ENCODE measurements at regions not wholly inside any gene's neighbourhood (a gene's known extent, or its start where the extent isn't known, plus 50 kb on each side); places are given as distances from the start of the nearest gene placed in this dataset.
"Not testable (repeated sequence)": the region's sequence is repeated elsewhere in the genome, so short reads cannot be mapped to it uniquely, and the experiment has no call there.

GRCh38 chr9:107592424-107592823 is 102.9 kb upstream of the KLF4 start:
- no peak overlapping the region for H3K27ac Mint-ChIP-seq
- no peaks in the 10 kb centered on the region for H3K4me1 Mint-ChIP-seq (ENCODE audit: low read depth)
- H3K4me3 Mint-ChIP-seq, result no peak overlapping the region
- H3K27me3 Mint-ChIP-seq, result no peaks in the 10 kb centered on the region
- DNase-seq, result no peak
- H3K36me3 Mint-ChIP-seq, result no peaks in the 10 kb centered on the region
- POLR2A ChIA-PET, result no interaction called here
- intact Hi-C loops (cut with micrococcal nuclease), result no loop called here
- CTCF ChIA-PET, result no interaction called here
- H3K9me3 Mint-ChIP-seq, result no peaks in the 10 kb centered on the region

- CTCF ChIA-PET, result no interaction called here
- no peak overlapping the region for H3K27ac Mint-ChIP-seq
- no peaks in the 10 kb centered on the region for H3K4me1 Mint-ChIP-seq (ENCODE audit: low read depth)
- no peaks in the 10 kb centered on the region for H3K9me3 Mint-ChIP-seq
- no peaks in the 10 kb centered on the region for H3K36me3 Mint-ChIP-seq
- H3K4me3 Mint-ChIP-seq, result no peak overlapping the region
- POLR2A ChIA-PET, result no interaction called here
- no peak for DNase-seq
- intact Hi-C loops (cut with micrococcal nuclease), result no loop called here
- peaks cover 3% of the 10 kb centered on the region for H3K27me3 Mint-ChIP-seq
These were observed 102.2 kb upstream of the KLF4 start for GRCh38 chr9:107591781-107592180.

- intact Hi-C loops (cut with micrococcal nuclease), result no loop called here
- H3K4me3 Mint-ChIP-seq, result no peak overlapping the region
- no peak for DNase-seq
- peaks cover 3% of the 10 kb centered on the region for H3K27me3 Mint-ChIP-seq
- no peaks in the 10 kb centered on the region for H3K9me3 Mint-ChIP-seq
- H3K4me1 Mint-ChIP-seq (ENCODE audit: low read depth), result no peaks in the 10 kb centered on the region
- ChIA-PET POLR2A (no interaction called here), CTCF (no interaction called here)
- no peaks in the 10 kb centered on the region for H3K36me3 Mint-ChIP-seq
- no peak overlapping the region for H3K27ac Mint-ChIP-seq
These were observed 98.8 kb upstream of the KLF4 start for GRCh38 chr9:107588393-107588792.

- Mint-ChIP-seq H3K9me3 (no peaks in the 10 kb centered on the region), H3K36me3 (no peaks in the 10 kb centered on the region), H3K4me3 (no peak overlapping the region), H3K27me3 (peaks cover 3% of the 10 kb centered on the region), H3K27ac (no peak overlapping the region), H3K4me1 (ENCODE audit: low read depth) (no peaks in the 10 kb centered on the region)
- DNase-seq, result no peak
- intact Hi-C loops (cut with micrococcal nuclease), result no loop called here
- POLR2A ChIA-PET, result no interaction called here
- CTCF ChIA-PET, result no interaction called here
These were observed 97.8 kb upstream of the KLF4 start for GRCh38 chr9:107587191-107587963.

- no peaks in the 10 kb centered on the region for H3K9me3 Mint-ChIP-seq
- no peak for DNase-seq
- H3K27ac Mint-ChIP-seq, result no peak overlapping the region
- ChIA-PET POLR2A (no interaction called here), CTCF (no interaction called here)
- intact Hi-C loops (cut with micrococcal nuclease), result no loop called here
- H3K36me3 Mint-ChIP-seq, result no peaks in the 10 kb centered on the region
- no peaks in the 10 kb centered on the region for H3K4me1 Mint-ChIP-seq (ENCODE audit: low read depth)
- H3K4me3 Mint-ChIP-seq, result no peak overlapping the region
- H3K27me3 Mint-ChIP-seq, result peaks cover 3% of the 10 kb centered on the region
These were observed 96.9 kb upstream of the KLF4 start for GRCh38 chr9:107586493-107586892.

- H3K4me3 Mint-ChIP-seq, result no peak overlapping the region
- H3K27ac Mint-ChIP-seq, result no peak overlapping the region
- no peak for DNase-seq
- CTCF ChIA-PET, result no interaction called here
- no peaks in the 10 kb centered on the region for H3K9me3 Mint-ChIP-seq
- H3K36me3 Mint-ChIP-seq, result no peaks in the 10 kb centered on the region
- no peaks in the 10 kb centered on the region for H3K4me1 Mint-ChIP-seq (ENCODE audit: low read depth)
- H3K27me3 Mint-ChIP-seq, result peaks cover 3% of the 10 kb centered on the region
- intact Hi-C loops (cut with micrococcal nuclease), result no loop called here
- POLR2A ChIA-PET, result no interaction called here
These were observed 95.9 kb upstream of the KLF4 start for GRCh38 chr9:107585465-107585864.

GRCh38 chr9:107584944-107585343 is 95.4 kb upstream of the KLF4 start:
- no peaks in the 10 kb centered on the region for H3K36me3 Mint-ChIP-seq
- ChIA-PET POLR2A (no interaction called here), CTCF (no interaction called here)
- H3K4me1 Mint-ChIP-seq (ENCODE audit: low read depth), result no peaks in the 10 kb centered on the region
- no peak overlapping the region for H3K27ac Mint-ChIP-seq
- peaks cover 3% of the 10 kb centered on the region for H3K27me3 Mint-ChIP-seq
- no peak overlapping the region for H3K4me3 Mint-ChIP-seq
- no peak for DNase-seq
- H3K9me3 Mint-ChIP-seq, result no peaks in the 10 kb centered on the region
- intact Hi-C loops (cut with micrococcal nuclease), result no loop called here

- Mint-ChIP-seq H3K36me3 (no peaks in the 10 kb centered on the region), H3K9me3 (no peaks in the 10 kb centered on the region), H3K4me3 (no peak overlapping the region), H3K4me1 (ENCODE audit: low read depth) (no peaks in the 10 kb centered on the region), H3K27ac (no peak overlapping the region), H3K27me3 (peaks cover 3% of the 10 kb centered on the region)
- POLR2A ChIA-PET, result no interaction called here
- no peak for DNase-seq
- CTCF ChIA-PET, result no interaction called here
- intact Hi-C loops (cut with micrococcal nuclease), result no loop called here
These were observed 94.6 kb upstream of the KLF4 start for GRCh38 chr9:107584186-107584585.

GRCh38 chr9:107577140-107577776 is 87.7 kb upstream of the KLF4 start:
- intact Hi-C loops (cut with micrococcal nuclease), result no loop called here
- no peaks in the 10 kb centered on the region for H3K27me3 Mint-ChIP-seq
- ChIA-PET CTCF (no interaction called here), POLR2A (interaction anchor here (0.6 kb wide), 1 partner anchor 1175 kb away, joined by 4 read pairs; no protein-coding TSS in a partner anchor)
- no peak overlapping the region for H3K4me3 Mint-ChIP-seq
- H3K4me1 Mint-ChIP-seq (ENCODE audit: low read depth), result no peaks in the 10 kb centered on the region
- H3K9me3 Mint-ChIP-seq, result no peaks in the 10 kb centered on the region
- no peaks in the 10 kb centered on the region for H3K36me3 Mint-ChIP-seq
- H3K27ac Mint-ChIP-seq, result no peak overlapping the region
- DNase-seq, result no peak

GRCh38 chr9:107571148-107571547 is 81.6 kb upstream of the KLF4 start:
- CTCF ChIA-PET, result no interaction called here
- POLR2A ChIA-PET, result no interaction called here
- H3K27ac Mint-ChIP-seq, result no peak overlapping the region
- H3K27me3 Mint-ChIP-seq, result no peaks in the 10 kb centered on the region
- no peak for DNase-seq
- intact Hi-C loops (cut with micrococcal nuclease), result no loop called here
- H3K4me1 Mint-ChIP-seq (ENCODE audit: low read depth), result no peaks in the 10 kb centered on the region
- H3K4me3 Mint-ChIP-seq, result no peak overlapping the region
- no peaks in the 10 kb centered on the region for H3K9me3 Mint-ChIP-seq
- no peaks in the 10 kb centered on the region for H3K36me3 Mint-ChIP-seq

- H3K27ac Mint-ChIP-seq, result no peak overlapping the region
- no peaks in the 10 kb centered on the region for H3K4me1 Mint-ChIP-seq (ENCODE audit: low read depth)
- intact Hi-C loops (cut with micrococcal nuclease), result no loop called here
- no peaks in the 10 kb centered on the region for H3K9me3 Mint-ChIP-seq
- POLR2A ChIA-PET, result no interaction called here
- no peaks in the 10 kb centered on the region for H3K36me3 Mint-ChIP-seq
- CTCF ChIA-PET, result no interaction called here
- no peak for DNase-seq
- H3K27me3 Mint-ChIP-seq, result no peaks in the 10 kb centered on the region
- H3K4me3 Mint-ChIP-seq, result no peak overlapping the region
These were observed 79.6 kb upstream of the KLF4 start for GRCh38 chr9:107569174-107569573.

GRCh38 chr9:107568406-107568805 is 78.8 kb upstream of the KLF4 start:
- H3K4me3 Mint-ChIP-seq; DNase-seq; intact Hi-C loops (cut with micrococcal nuclease); H3K27ac Mint-ChIP-seq; CTCF ChIA-PET; POLR2A ChIA-PET; H3K9me3 Mint-ChIP-seq; H3K4me1 Mint-ChIP-seq (ENCODE audit: low read depth); H3K27me3 Mint-ChIP-seq; H3K36me3 Mint-ChIP-seq: not testable (repeated sequence)

GRCh38 chr9:107567462-107567861 is 77.9 kb upstream of the KLF4 start:
- Mint-ChIP-seq H3K27ac (no peak overlapping the region), H3K36me3 (no peaks in the 10 kb centered on the region), H3K4me1 (ENCODE audit: low read depth) (no peaks in the 10 kb centered on the region), H3K4me3 (no peak overlapping the region), H3K27me3 (peaks cover 1% of the 10 kb centered on the region), H3K9me3 (no peaks in the 10 kb centered on the region)
- POLR2A ChIA-PET, result no interaction called here
- DNase-seq, result no peak
- CTCF ChIA-PET, result no interaction called here
- intact Hi-C loops (cut with micrococcal nuclease), result no loop called here
